Neuronal stem cell (in vitro differentiated cells): ENCODE measurements at regions not wholly inside any gene's neighbourhood (a gene's known extent, or its start where the extent isn't known, plus 50 kb on each side); places are given as distances from the start of the nearest gene placed in this dataset.

Source experiments
- DNase-seq: peaks from one replicate; pipeline ENCODE4 v3.0.0-alpha.2; 2013; ENCODE audit warnings: low spot score
- H2AFZ ChIP-seq: one replicate; pipeline ENCODE4 v1.6.1; 2013; ENCODE audit warnings: mild to moderate bottlenecking, low read length, inconsistent platforms
- H2AK5ac ChIP-seq: 2 replicates; pipeline ENCODE4 v1.6.1; 2013; ENCODE audit warnings: low read depth, mild to moderate bottlenecking, inconsistent platforms, low read length, moderate library complexity, mixed read lengths
- H2BK120ac ChIP-seq: 2 replicates; pipeline ENCODE4 v1.6.1; 2013; ENCODE audit warnings: low read depth, mild to moderate bottlenecking, inconsistent platforms, low read length, moderate library complexity, mixed read lengths
- H2BK12ac ChIP-seq: one replicate; pipeline ENCODE4 v1.6.1; 2013; ENCODE audit warnings: low read length, inconsistent platforms
- H2BK15ac ChIP-seq: 2 replicates; pipeline ENCODE4 v1.6.1; 2013; ENCODE audit warnings: mild to moderate bottlenecking, low read length, inconsistent platforms, mixed read lengths
- H2BK5ac ChIP-seq: one replicate; pipeline ENCODE4 v1.6.1; 2013; ENCODE audit warnings: inconsistent platforms, mild to moderate bottlenecking, low read length, moderate library complexity
- H3K14ac ChIP-seq: one replicate; pipeline ENCODE4 v1.6.1; 2013; ENCODE audit warnings: low read length, inconsistent platforms
- H3K18ac ChIP-seq: 2 replicates; pipeline ENCODE4 v1.6.1; 2013; ENCODE audit warnings: low read length, inconsistent platforms
- H3K23ac ChIP-seq: 2 replicates; pipeline ENCODE4 v1.6.1; 2013; ENCODE audit warnings: low read depth, mild to moderate bottlenecking, mixed read lengths, low read length, inconsistent platforms; ENCODE audit not compliant: poor library complexity
- H3K27ac ChIP-seq: replicated peaks from 3 replicates; pipeline ENCODE4 v1.5.1; 2013; ENCODE audit warnings: low read length, inconsistent platforms
- H3K27me3 ChIP-seq, 3 experiments: 2 replicates each; pipeline ENCODE4 v1.6.1; 2013; ENCODE audit warnings: low read length in 3 of 3, mild to moderate bottlenecking in 2 of 3, inconsistent platforms in 1 of 3, low read depth in 1 of 3, mixed read lengths in 1 of 3, moderate library complexity in 1 of 3; ENCODE audit not compliant: control insufficient read depth in 3 of 3, insufficient read depth in 3 of 3
- H3K36me3 ChIP-seq, 2 donors: replicated peaks in 1 of 2; 2 replicates each; pipeline ENCODE4 v1.6.1; 2013; ENCODE audit warnings: low read length in 2 of 2; ENCODE audit not compliant: control insufficient read depth in 2 of 2, insufficient read depth in 2 of 2
- H3K4ac ChIP-seq: 2 replicates; pipeline ENCODE4 v1.6.1; 2013; ENCODE audit warnings: inconsistent platforms, mild to moderate bottlenecking, low read length, moderate library complexity
- H3K4me1 ChIP-seq, 2 donors: 1 replicate in 1 of 2; 2 replicates in 1 of 2; pipeline ENCODE4 v1.6.1; 2013; ENCODE audit warnings: low read length in 2 of 2, low read depth in 1 of 2; ENCODE audit not compliant: control insufficient read depth in 2 of 2, insufficient read depth in 1 of 2
- H3K4me2 ChIP-seq: one replicate; pipeline ENCODE4 v1.6.1; 2013; ENCODE audit warnings: mild to moderate bottlenecking, low read length, inconsistent platforms; ENCODE audit not compliant: insufficient read depth, poor library complexity, severe bottlenecking
- H3K4me3 ChIP-seq, 2 donors: 2 replicates each; pipeline ENCODE4 v1.5.1; 2013; ENCODE audit warnings: low read length in 2 of 2, mild to moderate bottlenecking in 2 of 2, inconsistent platforms in 1 of 2, moderate library complexity in 1 of 2
- H3K79me1 ChIP-seq: one replicate; pipeline ENCODE4 v1.6.1; 2013; ENCODE audit warnings: low read depth, mild to moderate bottlenecking, inconsistent platforms, low read length, moderate library complexity
- H3K9ac ChIP-seq: one replicate; pipeline ENCODE4 v1.6.1; 2013; ENCODE audit warnings: mild to moderate bottlenecking, low read depth, low read length, inconsistent platforms; ENCODE audit not compliant: poor library complexity
- H3K9me3 ChIP-seq, 2 donors: replicated peaks in 1 of 2; 2 replicates each; pipeline versions ENCODE3 to v1.6.1; 2013; ENCODE audit warnings: low read length in 2 of 2, mild to moderate bottlenecking in 2 of 2, inconsistent platforms in 1 of 2, low read depth in 1 of 2, mixed read lengths in 1 of 2, moderate library complexity in 1 of 2; ENCODE audit not compliant: control insufficient read depth in 2 of 2, insufficient read depth in 1 of 2
- H4K8ac ChIP-seq: one replicate; pipeline ENCODE4 v1.6.1; 2013; ENCODE audit warnings: low read depth, mild to moderate bottlenecking, inconsistent platforms, low read length, moderate library complexity
- H4K91ac ChIP-seq: one replicate; pipeline ENCODE4 v1.6.1; 2013; ENCODE audit warnings: low read length, low read depth, mild to moderate bottlenecking, inconsistent platforms; ENCODE audit not compliant: poor library complexity
- WGBS, 2 donors: extraction: QIAGEN DNeasy Blood & Tissue Kit; methylation state at CpG; one replicate each; pipeline ENCODE4 v1.1.7; 2013; ENCODE audit warnings: missing lambda C conversion rate in 2 of 2, mixed read lengths in 1 of 2; ENCODE audit not compliant: insufficient read length in 2 of 2, insufficient replicate concordance in 1 of 2; ENCODE audit errors: extremely low coverage in 2 of 2; 5-methylcytosine and 5-hydroxymethylcytosine counted together

GRCh38 chrX:38919202-38919601, 117.9 kb downstream of the MID1IP1 start:
- Histone ChIP-seq H2BK120ac (no peak overlapping the region), H3K14ac (no peak overlapping the region), H4K91ac (no peak overlapping the region), H3K9ac (no peak overlapping the region), H2AK5ac (no peak overlapping the region), H3K4me3 (no peak overlapping the region), H2BK15ac (no peak overlapping the region), H3K36me3 (no peaks in the 10 kb centered on the region), H3K23ac (no peak overlapping the region), H2AFZ (no peak overlapping the region), H3K4me2 (no peak overlapping the region), H3K4me1 (no peaks in the 10 kb centered on the region), H3K79me1 (no peaks in the 10 kb centered on the region), H4K8ac (no peak overlapping the region), H2BK12ac (no peak overlapping the region), H3K27ac (no peak overlapping the region), H3K4ac (no peak overlapping the region), H2BK5ac (no peak overlapping the region), H3K27me3 (no peaks in the 10 kb centered on the region), H3K18ac (no peak overlapping the region), H3K9me3 (no peaks in the 10 kb centered on the region)
- no peak for DNase-seq
- no CpG with 5 or more reads among the region's 2 CpGs for WGBS, 2 donors

- Histone ChIP-seq H3K9me3 (no peaks in the 10 kb centered on the region), H3K9ac (no peak overlapping the region), H3K27ac (no peak overlapping the region), H2BK15ac (no peak overlapping the region), H4K91ac (no peak overlapping the region), H3K23ac (no peak overlapping the region), H2BK5ac (no peak overlapping the region), H4K8ac (no peak overlapping the region), H3K36me3 (no peaks in the 10 kb centered on the region), H3K18ac (no peak overlapping the region), H3K4me3 (no peak overlapping the region), H2BK12ac (no peak overlapping the region), H3K14ac (no peak overlapping the region), H3K79me1 (no peaks in the 10 kb centered on the region), H3K4me1 (no peaks in the 10 kb centered on the region), H2AK5ac (no peak overlapping the region), H3K4me2 (no peak overlapping the region), H2BK120ac (no peak overlapping the region), H2AFZ (no peak overlapping the region), H3K27me3 (no peaks in the 10 kb centered on the region), H3K4ac (no peak overlapping the region)
- WGBS, 2 donors: no CpG with 5 or more reads among the region's 5 CpGs
- DNase-seq: no peak
Observed at GRCh38 chrX:38919853-38920528, 118.7 kb downstream of the MID1IP1 start.

GRCh38 chrX:38923451-38923969, 122.3 kb downstream of the MID1IP1 start:
- Histone ChIP-seq H3K4ac (no peak overlapping the region), H3K4me2 (no peak overlapping the region), H2BK15ac (no peak overlapping the region)

GRCh38 chrX:38927592-38927991, 126.3 kb downstream of the MID1IP1 start:
- H3K9me3 ChIP-seq: no peaks in the 10 kb centered on the region
- no peak overlapping the region for H2BK5ac ChIP-seq
- no peak overlapping the region for H3K9ac ChIP-seq
- no peak overlapping the region for H3K4ac ChIP-seq
- H3K79me1 ChIP-seq: no peaks in the 10 kb centered on the region
- no peak overlapping the region for H2BK15ac ChIP-seq
- no peaks in the 10 kb centered on the region for H3K36me3 ChIP-seq
- no peak overlapping the region for H3K4me3 ChIP-seq
- H3K14ac ChIP-seq: no peak overlapping the region
- no peak overlapping the region for H2AFZ ChIP-seq
- H3K4me2 ChIP-seq: no peak overlapping the region
- no peaks in the 10 kb centered on the region for H3K27me3 ChIP-seq
- H4K91ac ChIP-seq: no peak overlapping the region
- no peak overlapping the region for H4K8ac ChIP-seq
- no peaks in the 10 kb centered on the region for H3K4me1 ChIP-seq
- H3K27ac ChIP-seq: no peak overlapping the region
- H3K18ac ChIP-seq: no peak overlapping the region
- H2BK120ac ChIP-seq: no peak overlapping the region
- H3K23ac ChIP-seq: no peak overlapping the region
- H2AK5ac ChIP-seq: no peak overlapping the region
- no peak overlapping the region for H2BK12ac ChIP-seq
- no peak for DNase-seq
- WGBS, 2 donors: no CpG with 5 or more reads among the region's 3 CpGs

More at GRCh38 chrX:38923451-38923969, 122.3 kb downstream of the MID1IP1 start:
- H2AK5ac ChIP-seq: no peak overlapping the region
- H2AFZ ChIP-seq: no peak overlapping the region
- no peak overlapping the region for H3K18ac ChIP-seq
- no peaks in the 10 kb centered on the region for H3K36me3 ChIP-seq
- no peak overlapping the region for H3K14ac ChIP-seq
- DNase-seq: no peak
- H3K27ac ChIP-seq: no peak overlapping the region
- H3K27me3 ChIP-seq: no peaks in the 10 kb centered on the region
- no peak overlapping the region for H2BK12ac ChIP-seq
- no CpG with 5 or more reads among the region's 3 CpGs for WGBS, 2 donors
- no peak overlapping the region for H3K23ac ChIP-seq
- H3K79me1 ChIP-seq: no peaks in the 10 kb centered on the region
- no peak overlapping the region for H3K4me3 ChIP-seq
- no peaks in the 10 kb centered on the region for H3K9me3 ChIP-seq
- no peaks in the 10 kb centered on the region for H3K4me1 ChIP-seq
- no peak overlapping the region for H2BK5ac ChIP-seq
- H4K8ac ChIP-seq: no peak overlapping the region
- H2BK120ac ChIP-seq: no peak overlapping the region
- H3K9ac ChIP-seq: no peak overlapping the region
- no peak overlapping the region for H4K91ac ChIP-seq
